Stimulated activated CD8-positive, alpha-beta memory T cell treated with anti-CD3 and anti-CD28 coated beads, Interleukin-15, amount 100 ng/mL, for 1 hour (primary cell): ENCODE measurements at regions not wholly inside any gene's neighbourhood (a gene's known extent, or its start where the extent isn't known, plus 50 kb on each side); places are given as distances from the start of the nearest gene placed in this dataset.

Source experiments
- DNase-seq: peaks from one replicate; pipeline ENCODE4 v3.0.0-alpha.2; 2020; ENCODE audit warnings: low read depth

- no peak for DNase-seq
Observed at GRCh38 chr14:86513564-86513963, 983.6 kb downstream of the FLRT2 start.

- no peak for DNase-seq
Observed at GRCh38 chr14:86513056-86513455, 983.1 kb downstream of the FLRT2 start.

GRCh38 chr14:86510491-86510890 lies 980.5 kb downstream of the FLRT2 start:
- DNase-seq, result no peak

GRCh38 chr14:86505808-86506207 lies 975.9 kb downstream of the FLRT2 start:
- no peak for DNase-seq

- DNase-seq, result no peak
Observed at GRCh38 chr14:86501611-86502010, 971.7 kb downstream of the FLRT2 start.

GRCh38 chr14:86491743-86492142 lies 961.8 kb downstream of the FLRT2 start:
- DNase-seq, result no peak

GRCh38 chr14:86481104-86481503 lies 951.2 kb downstream of the FLRT2 start:
- DNase-seq, result no peak

GRCh38 chr14:86464341-86464740 lies 934.4 kb downstream of the FLRT2 start:
- no peak for DNase-seq

GRCh38 chr14:86462193-86462753 lies 932.3 kb downstream of the FLRT2 start:
- DNase-seq, result no peak

GRCh38 chr14:86457481-86458135 lies 927.7 kb downstream of the FLRT2 start:
- no peak for DNase-seq

GRCh38 chr14:86450085-86450484 lies 920.1 kb downstream of the FLRT2 start:
- DNase-seq, result no peak

- no peak for DNase-seq
Observed at GRCh38 chr14:86442135-86442534, 912.2 kb downstream of the FLRT2 start.

- no peak for DNase-seq
Observed at GRCh38 chr14:86430853-86431252, 900.9 kb downstream of the FLRT2 start.

GRCh38 chr14:86423214-86423613 lies 893.3 kb downstream of the FLRT2 start:
- DNase-seq, result no peak

GRCh38 chr14:86420131-86420530 lies 890.2 kb downstream of the FLRT2 start:
- no peak for DNase-seq

- DNase-seq, result no peak
Observed at GRCh38 chr14:86414146-86414545, 884.2 kb downstream of the FLRT2 start.

- DNase-seq, result no peak
Observed at GRCh38 chr14:86404989-86405649, 875.2 kb downstream of the FLRT2 start.

- DNase-seq, result no peak
Observed at GRCh38 chr14:86404425-86404824, 874.5 kb downstream of the FLRT2 start.

GRCh38 chr14:86402545-86402944 lies 872.6 kb downstream of the FLRT2 start:
- DNase-seq, result no peak

GRCh38 chr14:86391085-86391484 lies 861.1 kb downstream of the FLRT2 start:
- DNase-seq, result no peak

GRCh38 chr14:86388216-86388615 lies 858.3 kb downstream of the FLRT2 start:
- DNase-seq, result no peak

- no peak for DNase-seq
Observed at GRCh38 chr14:86373886-86374285, 843.9 kb downstream of the FLRT2 start.

GRCh38 chr14:86372402-86372801 lies 842.5 kb downstream of the FLRT2 start:
- DNase-seq, result no peak

- no peak for DNase-seq
Observed at GRCh38 chr14:86364634-86365033, 834.7 kb downstream of the FLRT2 start.
